H1 (cell line): ENCODE measurements at regions not wholly inside any gene's neighbourhood (a gene's known extent, or its start where the extent isn't known, plus 50 kb on each side); places are given as distances from the start of the nearest gene placed in this dataset.

Experiments used
- CTCF ChIA-PET: fragments of 300-600 bp; sonication (Branson Sonifier 250); formaldehyde crosslinking; loops from one replicate; lab custom pipeline; 2021; ENCODE audit not compliant: partially characterized antibody; lab: Charles Lee
- POLR2A ChIA-PET: fragments of 300-600 bp; sonication (Branson Sonifier 250); formaldehyde crosslinking; loops from one replicate; lab custom pipeline; 2021; ENCODE audit warnings: inconsistent platforms; ENCODE audit not compliant: partially characterized antibody; lab: Charles Lee
- DNase-seq, 2 experiments: peaks; one replicate each; pipeline versions ENCODE4 v3.0.0 to v3.0.0-alpha.2; 2010 to 2022; ENCODE audit warnings: low spot score in 2 of 2, low read depth in 1 of 2, mixed read lengths in 1 of 2
- FAIRE-seq: peaks from 2 replicates; lab custom pipeline; 2011; peaks lifted over from hg19 to GRCh38; lab: Jason Lieb, UNC
- H2AFZ ChIP-seq: 2 replicates; pipeline ENCODE4 v1.8.1; 2012; ENCODE audit warnings: low read length, inconsistent platforms
- H2AK5ac ChIP-seq: 2 replicates; pipeline ENCODE4 v1.6.1; 2013; ENCODE audit warnings: low read depth, low read length
- H2BK120ac ChIP-seq: replicated peaks from 2 replicates; pipeline ENCODE3; 2013; ENCODE audit warnings: low read depth, low read length, inconsistent platforms
- H2BK12ac ChIP-seq: 2 replicates; pipeline ENCODE4 v1.6.1; 2013; ENCODE audit warnings: low read depth, low read length
- H2BK15ac ChIP-seq: 2 replicates; pipeline ENCODE4 v1.6.1; 2013; ENCODE audit warnings: low read length
- H2BK20ac ChIP-seq: 2 replicates; pipeline ENCODE4 v1.6.1; 2013; ENCODE audit warnings: low read length
- H2BK5ac ChIP-seq: 2 replicates; pipeline ENCODE4 v1.6.1; 2013; ENCODE audit warnings: low read depth, low read length
- H3K14ac ChIP-seq: 2 replicates; pipeline ENCODE4 v1.6.1; 2013; ENCODE audit warnings: inconsistent platforms; ENCODE audit not compliant: insufficient read length
- H3K18ac ChIP-seq: 2 replicates; pipeline ENCODE4 v1.6.1; 2013; ENCODE audit warnings: low read length; ENCODE audit errors: extremely low read depth
- H3K23ac ChIP-seq: 2 replicates; pipeline ENCODE4 v1.6.1; 2013; ENCODE audit warnings: inconsistent platforms; ENCODE audit not compliant: insufficient read length
- H3K23me2 ChIP-seq: 2 replicates; pipeline ENCODE4 v1.6.1; 2013; ENCODE audit warnings: low read depth, low read length
- H3K27ac ChIP-seq: 2 replicates; pipeline ENCODE4 v1.6.1; 2011; ENCODE audit warnings: low read depth, low read length, inconsistent platforms
- H3K27me3 ChIP-seq, 4 experiments: replicated peaks in 1 of 4; 1 replicate in 1 of 4; 2 replicates in 3 of 4; pipeline versions ENCODE4 v1.6.1 to v1.8.1; 2011 to 2013; ENCODE audit warnings: low read length in 3 of 4, mild to moderate bottlenecking in 3 of 4, inconsistent platforms in 2 of 4, mixed read lengths in 2 of 4, moderate library complexity in 1 of 4; ENCODE audit not compliant: control insufficient read depth in 3 of 4, insufficient read depth in 3 of 4; ENCODE audit errors: extremely low read depth in 1 of 4
- H3K36me3 ChIP-seq, 4 experiments: 2 replicates each; pipeline versions ENCODE4 v1.6.1 to v1.8.1; 2011 to 2013; ENCODE audit warnings: mild to moderate bottlenecking in 4 of 4, low read length in 3 of 4, moderate library complexity in 2 of 4, control low read depth in 1 of 4, inconsistent platforms in 1 of 4; ENCODE audit not compliant: insufficient read depth in 4 of 4, control insufficient read depth in 2 of 4
- H3K4ac ChIP-seq: replicated peaks from 2 replicates; pipeline ENCODE3; 2013; ENCODE audit warnings: low read length, low read depth, mixed read lengths, inconsistent platforms; ENCODE audit not compliant: insufficient read length
- H3K4me1 ChIP-seq, 4 experiments: replicated peaks in 1 of 4; 1 replicate in 1 of 4; 2 replicates in 3 of 4; pipeline versions ENCODE4 v1.6.1 to v1.8.1; 2011 to 2013; ENCODE audit warnings: low read length in 3 of 4, inconsistent platforms in 2 of 4, mixed read lengths in 1 of 4; ENCODE audit not compliant: insufficient read depth in 4 of 4, control insufficient read depth in 3 of 4
- H3K4me2 ChIP-seq, 2 experiments: 2 replicates each; pipeline versions ENCODE4 v1.6.1 to v1.8.1; 2011 to 2013; ENCODE audit warnings: low read depth in 2 of 2, low read length in 2 of 2, control low read depth in 1 of 2, inconsistent platforms in 1 of 2, mild to moderate bottlenecking in 1 of 2; ENCODE audit not compliant: insufficient read depth in 1 of 2
- H3K4me3 ChIP-seq, 4 experiments: fragments of 200-600, 300-600 bp in 1 of 4; sonication (generic), shearing (Covaris generic), sonication (Bioruptor Twin) in 1 of 4; 2 replicates each; pipeline versions ENCODE4 v1.5.1 to v1.8.1; 2011 to 2016; ENCODE audit warnings: low read length in 4 of 4, low read depth in 3 of 4, control low read depth in 2 of 4, inconsistent platforms in 2 of 4, mild to moderate bottlenecking in 2 of 4, mixed read lengths in 1 of 4, moderate library complexity in 1 of 4; ENCODE audit not compliant: insufficient read depth in 2 of 4; ENCODE audit errors: extremely low read depth in 1 of 4
- H3K56ac ChIP-seq: replicated peaks from 2 replicates; pipeline ENCODE3; 2013; ENCODE audit warnings: low read depth, mild to moderate bottlenecking, mixed read lengths, low read length, inconsistent platforms; ENCODE audit not compliant: insufficient read length
- H3K79me1 ChIP-seq: 2 replicates; pipeline ENCODE4 v1.6.1; 2013; ENCODE audit warnings: low read depth, low read length, control low read depth
- H3K79me2 ChIP-seq, 2 experiments: 2 replicates each; pipeline versions ENCODE4 v1.6.1 to v1.8.1; 2012 to 2013; ENCODE audit warnings: low read length in 2 of 2, mild to moderate bottlenecking in 2 of 2, inconsistent platforms in 1 of 2; ENCODE audit not compliant: insufficient read depth in 2 of 2, control insufficient read depth in 1 of 2
- H3K9ac ChIP-seq, 4 experiments: replicated peaks in 1 of 4; 1 replicate in 1 of 4; 2 replicates in 3 of 4; pipeline versions ENCODE4 v1.6.1 to v1.8.1; 2011 to 2013; ENCODE audit warnings: low read depth in 3 of 4, low read length in 3 of 4, control low read depth in 2 of 4, mild to moderate bottlenecking in 2 of 4, moderate library complexity in 2 of 4, inconsistent platforms in 1 of 4; ENCODE audit errors: extremely low read depth in 1 of 4
- H3K9me3 ChIP-seq, 2 experiments: 2 replicates each; pipeline versions ENCODE4 v1.6.1 to v1.8.1; 2012 to 2013; ENCODE audit warnings: mild to moderate bottlenecking in 2 of 2, moderate library complexity in 2 of 2, control low read depth in 1 of 2, inconsistent platforms in 1 of 2, low read depth in 1 of 2, low read length in 1 of 2, mixed read lengths in 1 of 2; ENCODE audit not compliant: insufficient read depth in 2 of 2
- H4K20me1 ChIP-seq, 2 experiments: replicated peaks in 1 of 2; 2 replicates each; pipeline versions ENCODE3 to v1.8.1; 2011 to 2013; ENCODE audit warnings: inconsistent platforms in 2 of 2, low read length in 2 of 2, mild to moderate bottlenecking in 1 of 2; ENCODE audit not compliant: insufficient read depth in 2 of 2, control insufficient read depth in 1 of 2
- H4K5ac ChIP-seq: 2 replicates; pipeline ENCODE4 v1.6.1; 2013; ENCODE audit warnings: low read length, low read depth, mixed read lengths, inconsistent platforms; ENCODE audit not compliant: insufficient read length
- H4K8ac ChIP-seq: 2 replicates; pipeline ENCODE4 v1.8.0; 2013; ENCODE audit warnings: mild to moderate bottlenecking, moderate library complexity, low read length, inconsistent platforms; ENCODE audit not compliant: insufficient read depth; ENCODE audit errors: extremely low read depth
- H4K91ac ChIP-seq: replicated peaks from 2 replicates; pipeline ENCODE3; 2013; ENCODE audit warnings: low read length, mixed read lengths, inconsistent platforms; ENCODE audit not compliant: insufficient read length
- ASH2L ChIP-seq: fragments of 200-600, 300-600 bp; sonication (generic); IDR thresholded peaks from one replicate; pipeline ENCODE4 v1.7.1; 2017; ENCODE audit warnings: low read length
- BRCA1 ChIP-seq: IDR thresholded peaks from 2 replicates; pipeline ENCODE4 v1.6.1; 2012; ENCODE audit warnings: low read depth, low read length, improper control_type of control experiment
- CREB1 ChIP-seq: IDR thresholded peaks from 2 replicates; pipeline ENCODE4 v1.6.1; 2012; ENCODE audit warnings: inconsistent platforms
- HDAC2 ChIP-seq, 2 experiments: fragments of 300-600 bp in 1 of 2; sonication (generic) in 1 of 2; IDR thresholded peaks; 2 replicates each; pipeline ENCODE4 v1.6.1; 2011 to 2012; ENCODE audit warnings: low read depth in 2 of 2, low read length in 2 of 2, mild to moderate bottlenecking in 2 of 2, moderate library complexity in 2 of 2, borderline replicate concordance in 1 of 2, inconsistent platforms in 1 of 2
- JUND ChIP-seq: IDR thresholded peaks from 2 replicates; pipeline ENCODE4 v1.6.1; 2011; ENCODE audit warnings: mild to moderate bottlenecking, improper control_type of control experiment, low read length
- KDM1A ChIP-seq: fragments of 200-600, 300-600 bp; sonication (generic); IDR thresholded peaks from 2 replicates; pipeline ENCODE4 v1.7.1; 2016; ENCODE audit warnings: mild to moderate bottlenecking, low read length, borderline replicate concordance
- NANOG ChIP-seq: IDR thresholded peaks from 2 replicates; pipeline ENCODE4 v1.6.1; 2011; ENCODE audit warnings: low read length, low read depth, mild to moderate bottlenecking, inconsistent platforms; ENCODE audit not compliant: insufficient read depth, poor library complexity, severe bottlenecking
- RBBP5 ChIP-seq: IDR thresholded peaks from 2 replicates; pipeline ENCODE4 v1.7.1; 2012; ENCODE audit warnings: low read depth, mild to moderate bottlenecking, inconsistent platforms, low read length, moderate library complexity, borderline replicate concordance
- RFX5 ChIP-seq: IDR thresholded peaks from 2 replicates; pipeline ENCODE4 v1.6.1; 2011; ENCODE audit warnings: low read depth, low read length, improper control_type of control experiment, borderline replicate concordance
- SIRT6 ChIP-seq: IDR thresholded peaks from one replicate; pipeline ENCODE4 v1.7.1; 2012; ENCODE audit warnings: low read length, inconsistent platforms
- SIX5 ChIP-seq: IDR thresholded peaks from 2 replicates; pipeline ENCODE4 v1.6.1; 2011; ENCODE audit warnings: mild to moderate bottlenecking, low read depth, low read length
- SP2 ChIP-seq: IDR thresholded peaks from 2 replicates; pipeline ENCODE4 v1.6.1; 2012; ENCODE audit warnings: mild to moderate bottlenecking, low read length, inconsistent platforms
- SUZ12 ChIP-seq: fragments of 200-600 bp; sonication (generic); IDR thresholded peaks from 2 replicates; pipeline ENCODE4 v1.6.1; 2012; ENCODE audit warnings: mild to moderate bottlenecking, inconsistent platforms, low read length, moderate library complexity, mixed read lengths
- TBP ChIP-seq: IDR thresholded peaks from 2 replicates; pipeline ENCODE4 v1.6.1; 2011; ENCODE audit warnings: low read depth, low read length, improper control_type of control experiment
- WGBS, 2 experiments: shearing (Covaris generic) in 1 of 2; methylation state at CpG; one replicate each; pipeline versions ENCODE4 v1.1.6 to v1.1.7; 2013 to 2015; ENCODE audit warnings: low lambda C conversion rate in 2 of 2, mixed read lengths in 2 of 2, inconsistent platforms in 1 of 2, low coverage in 1 of 2, missing lambda C conversion rate in 1 of 2; ENCODE audit not compliant: insufficient replicate concordance in 2 of 2, insufficient coverage in 1 of 2, insufficient read length in 1 of 2; ENCODE audit errors: extremely low coverage in 1 of 2, missing lambda C conversion rate in 1 of 2; 5-methylcytosine and 5-hydroxymethylcytosine counted together

GRCh38 chr16:64437706-64438324 lies 684.0 kb downstream of the CDH11 start:
- Histone ChIP-seq H2BK120ac (no peak overlapping the region), H3K4me3 (no peak overlapping the region), H4K5ac (no peak overlapping the region), H2BK20ac (no peak overlapping the region), H3K23ac (no peak overlapping the region), H3K27ac (no peak overlapping the region), H3K56ac (peak overlapping the region; percentile 61), H2BK12ac (no peak overlapping the region), H3K36me3 (no peaks in the 10 kb centered on the region), H2AFZ (peak overlapping the region; percentile 65; the same call in 1 of the 2 replicates), H3K9me3 (no peaks in the 10 kb centered on the region), H2BK5ac (no peak overlapping the region), H3K4me2 (no peak overlapping the region), H3K14ac (no peak overlapping the region), H4K8ac (no peak overlapping the region), H3K27me3 (no peaks in the 10 kb centered on the region), H3K4me1 (no peaks in the 10 kb centered on the region), H4K91ac (no peak overlapping the region), H2BK15ac (no peak overlapping the region), H2AK5ac (no peak overlapping the region), H3K23me2 (no peaks in the 10 kb centered on the region), H4K20me1 (no peaks in the 10 kb centered on the region), H3K9ac (no peak overlapping the region), H3K18ac (no peak overlapping the region), H3K79me1 (no peaks in the 10 kb centered on the region), H3K4ac (no peak overlapping the region), H3K79me2 (no peaks in the 10 kb centered on the region)
- POLR2A ChIA-PET, result no interaction called here
- CTCF ChIA-PET, result no interaction called here
- WGBS, 2 experiments, result 97% methylated on average over 9 of the region's 9 CpGs; no CpG with 5 or more reads in 1 of the 2 experiments
- no peak for DNase-seq
- TF ChIP-seq NANOG (no peak), HDAC2 (IDR thresholded peaks at IDR 0.05; ENCODE audit: borderline replicate concordance in 1 of 2, low read depth in 2 of 2, low read length in 2 of 2) (no peak), JUND (no peak), SIRT6 (no peak), RBBP5 (no peak), KDM1A (no peak), TBP (no peak), SUZ12 (no peak), SIX5 (no peak), ASH2L (no peak), RFX5 (no peak), SP2 (no peak), BRCA1 (no peak), CREB1 (no peak)
- no peak for FAIRE-seq
